Smooth muscle cell (in vitro differentiated cells): ENCODE measurements at regions not wholly inside any gene's neighbourhood (a gene's known extent, or its start where the extent isn't known, plus 50 kb on each side); places are given as distances from the start of the nearest gene placed in this dataset.
"Not testable (repeated sequence)": the region's sequence is repeated elsewhere in the genome, so short reads cannot be mapped to it uniquely, and the experiment has no call there.

ENCODE experiments used
- DNase-seq: peaks from one replicate; lab custom pipeline; 2025; ENCODE audit not compliant: unreplicated experiment; lab: John Stamatoyannopoulos, UW
- H2AFZ ChIP-seq: fragments of 200-600 bp; sonication (generic); 2 replicates; pipeline ENCODE4 v1.6.0; 2016; ENCODE audit warnings: antibody characterized with exemption, low read depth, mild to moderate bottlenecking
- H3F3A ChIP-seq: fragments of 200-600 bp; sonication (generic); 2 replicates; pipeline ENCODE4 v1.6.0; 2017; ENCODE audit warnings: antibody characterized with exemption, low read depth
- H3K27ac ChIP-seq: fragments of 200-600 bp; sonication (generic); 2 replicates; pipeline ENCODE4 v1.5.1; 2016; ENCODE audit warnings: low read depth, mild to moderate bottlenecking
- H3K27me3 ChIP-seq: fragments of 200-600 bp; sonication (generic); 2 replicates; pipeline ENCODE4 v1.6.1; 2016; ENCODE audit warnings: low read depth, mild to moderate bottlenecking
- H3K36me3 ChIP-seq: fragments of 200-600 bp; sonication (generic); 2 replicates; pipeline ENCODE4 v1.5.1; 2016; ENCODE audit warnings: low read depth
- H3K4me1 ChIP-seq: fragments of 200-600 bp; sonication (generic); 2 replicates; pipeline ENCODE4 v1.5.1; 2016; ENCODE audit warnings: low read depth
- H3K4me2 ChIP-seq: fragments of 200-600 bp; sonication (generic); 2 replicates; pipeline ENCODE4 v1.6.0; 2016; ENCODE audit warnings: mild to moderate bottlenecking
- H3K4me3 ChIP-seq: fragments of 200-600 bp; sonication (generic); 2 replicates; pipeline ENCODE4 v1.5.1; 2016; ENCODE audit warnings: mild to moderate bottlenecking
- H3K79me2 ChIP-seq: fragments of 200-600 bp; sonication (generic); 2 replicates; pipeline ENCODE4 v1.6.0; 2016; ENCODE audit warnings: low read depth, mild to moderate bottlenecking
- H3K9ac ChIP-seq: fragments of 200-600 bp; sonication (generic); 2 replicates; pipeline ENCODE4 v1.6.0; 2016; ENCODE audit warnings: low read depth
- H3K9me3 ChIP-seq: fragments of 200-600 bp; sonication (generic); replicated peaks from 2 replicates; pipeline ENCODE4 v1.5.1; 2016; ENCODE audit warnings: low read depth
- H4K20me1 ChIP-seq: fragments of 200-600 bp; sonication (generic); 2 replicates; pipeline ENCODE4 v1.6.0; 2016; ENCODE audit warnings: low read depth
- WGBS: methylation state at CpG from one replicate; pipeline ENCODE4 v1.1.7; 2016; ENCODE audit warnings: low lambda C conversion rate; 5-methylcytosine and 5-hydroxymethylcytosine counted together

DNA sequence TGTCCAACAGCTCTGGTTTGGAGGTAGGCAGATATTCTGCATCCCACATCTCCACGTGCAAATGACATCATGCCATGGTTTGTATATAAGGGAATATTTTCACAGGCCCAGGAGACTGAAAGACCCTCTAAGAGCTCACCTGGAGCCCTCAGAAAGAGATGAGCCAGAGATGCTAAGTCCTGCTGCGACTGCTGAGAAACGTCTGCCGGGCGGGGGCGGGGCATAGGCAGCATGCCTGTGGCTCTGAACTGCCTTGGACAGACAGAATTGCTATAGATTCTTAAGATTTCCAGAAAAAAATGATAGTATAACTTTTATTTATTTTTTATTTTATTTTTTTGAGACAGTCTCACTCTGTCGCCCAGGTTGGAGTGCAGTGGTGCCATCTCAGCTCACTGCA, 64.2 kb upstream of the METTL9 start:
- H3F3A ChIP-seq, H3K4me1 ChIP-seq: not testable (repeated sequence)
- 87% methylated on average over 5 of the region's 7 CpGs for WGBS

DNA sequence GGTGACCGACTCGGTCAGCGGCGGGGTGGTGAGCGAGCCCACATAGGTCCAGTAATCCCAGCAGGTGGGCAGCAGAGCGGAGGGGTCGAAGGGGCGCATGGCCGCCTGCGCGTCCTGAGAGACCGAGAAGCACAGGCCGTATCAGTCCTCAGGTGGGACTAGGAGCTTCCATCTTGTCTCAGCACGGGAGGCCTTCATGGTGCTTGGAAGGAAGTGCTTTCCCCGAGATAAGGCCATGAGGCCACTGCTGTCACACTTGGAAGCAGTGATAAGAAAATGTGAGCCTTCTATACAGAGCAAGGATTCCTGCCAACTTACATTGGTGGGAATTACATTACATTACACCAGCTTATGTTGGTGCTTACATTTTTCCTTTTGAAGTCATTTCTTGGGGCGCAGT, 62.6 kb upstream of the METTL9 start:
- 96% methylated on average over 15 of the region's 16 CpGs for WGBS
- not testable (repeated sequence) for DNase-seq, H3K79me2 ChIP-seq, H3F3A ChIP-seq, H3K9me3 ChIP-seq, H3K4me2 ChIP-seq, H3K4me1 ChIP-seq, H2AFZ ChIP-seq, H3K27ac ChIP-seq, H4K20me1 ChIP-seq, H3K4me3 ChIP-seq, H3K27me3 ChIP-seq, H3K9ac ChIP-seq, H3K36me3 ChIP-seq

More for the DNA sequence above, 64.2 kb upstream of the METTL9 start:
- not testable (repeated sequence) for H3K9me3 ChIP-seq, H3K27ac ChIP-seq, H3K27me3 ChIP-seq, H4K20me1 ChIP-seq, H3K79me2 ChIP-seq, H3K9ac ChIP-seq, DNase-seq, H2AFZ ChIP-seq, H3K4me3 ChIP-seq, H3K4me2 ChIP-seq, H3K36me3 ChIP-seq

DNA sequence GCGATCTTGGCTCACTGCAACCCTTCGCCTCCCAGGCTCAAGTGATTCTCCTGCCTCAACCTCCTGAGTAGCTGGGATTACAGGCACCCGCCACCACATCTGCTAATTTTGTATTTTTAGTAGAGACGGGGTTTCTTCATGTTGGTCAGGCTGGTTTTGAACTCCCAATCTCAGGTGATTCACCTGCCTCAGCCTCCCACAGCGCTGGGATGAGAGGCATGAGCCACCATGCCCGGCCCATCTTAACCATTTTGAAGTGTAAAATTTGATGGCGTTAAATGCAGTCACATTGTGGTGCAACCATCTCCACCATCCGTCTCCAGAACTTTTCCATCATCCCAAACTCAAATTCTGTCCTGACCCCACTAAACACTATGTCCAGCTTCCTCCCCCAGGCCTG, 61.8 kb upstream of the METTL9 start:
- not testable (repeated sequence) for H3K9ac ChIP-seq

DNA sequence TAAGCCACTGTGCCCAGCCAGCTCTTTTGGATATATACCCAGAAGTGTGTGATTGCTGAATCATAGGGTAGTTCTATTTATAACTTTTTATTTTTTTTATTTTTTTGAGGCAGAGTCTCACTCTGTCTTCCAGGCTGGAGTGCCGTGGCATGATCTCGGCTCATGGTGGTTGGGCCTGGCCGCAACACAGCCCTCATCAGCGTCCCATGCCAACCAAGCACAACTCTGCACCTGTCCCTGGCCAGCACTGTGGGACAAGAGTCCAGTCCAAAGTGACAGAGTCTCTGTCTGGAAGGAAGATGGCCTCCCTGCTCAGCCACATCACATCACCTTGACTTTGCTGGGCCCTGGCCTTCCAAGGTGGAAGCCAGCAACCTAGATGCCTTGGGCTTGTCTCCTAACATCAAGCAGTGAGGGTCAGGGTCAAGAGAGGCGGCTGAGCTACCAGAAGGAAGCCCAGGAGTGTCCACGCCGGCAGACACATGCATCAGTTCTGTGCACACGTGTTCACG, 60.2 kb upstream of the METTL9 start:
- not testable (repeated sequence) for H2AFZ ChIP-seq, H3K4me2 ChIP-seq

More for the DNA sequence above, 61.8 kb upstream of the METTL9 start:
- not testable (repeated sequence) for H3K27me3 ChIP-seq, H4K20me1 ChIP-seq, H3K4me2 ChIP-seq, H3K79me2 ChIP-seq, H3F3A ChIP-seq, H3K36me3 ChIP-seq, H3K27ac ChIP-seq, H3K4me1 ChIP-seq, H3K9me3 ChIP-seq, H3K4me3 ChIP-seq, DNase-seq, H2AFZ ChIP-seq
- 97% methylated on average over 8 of the region's 8 CpGs for WGBS

DNA sequence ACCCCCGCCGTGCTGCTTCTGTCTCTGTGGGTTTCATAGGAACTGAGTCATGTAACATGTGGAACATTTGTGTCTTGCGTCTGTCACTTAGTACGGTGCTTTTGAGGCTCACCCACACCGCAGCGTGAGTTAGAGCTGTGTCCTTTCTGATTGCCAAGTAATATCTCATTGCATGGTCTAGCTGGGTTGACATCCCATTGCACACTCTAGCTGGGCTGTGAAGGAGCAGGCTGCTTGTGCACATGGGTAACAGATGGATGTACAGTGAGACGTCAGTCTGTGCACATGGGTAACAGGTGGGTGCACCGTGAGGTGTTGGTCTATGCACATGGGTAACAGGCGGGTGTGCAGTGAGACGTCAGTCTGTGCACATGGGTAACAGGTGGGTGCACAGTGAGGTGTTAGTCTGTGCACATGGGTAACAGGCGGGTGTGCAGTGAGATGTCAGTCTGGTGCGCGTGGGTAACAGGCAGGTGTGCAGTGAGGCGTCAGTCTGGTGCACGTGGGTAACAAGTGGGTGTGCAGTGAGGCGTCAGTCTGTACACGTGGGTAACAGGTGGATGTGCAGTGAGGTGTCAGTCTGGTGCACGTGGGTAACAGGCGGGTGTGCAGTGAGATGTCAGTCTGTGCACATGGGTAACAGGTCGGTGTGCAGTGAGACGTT, 58.5 kb upstream of the METTL9 start:
- H4K20me1 ChIP-seq, H3K4me1 ChIP-seq, H3K36me3 ChIP-seq, H3K9ac ChIP-seq, H3K79me2 ChIP-seq, DNase-seq, H3F3A ChIP-seq, H3K27ac ChIP-seq, H3K4me2 ChIP-seq, H3K27me3 ChIP-seq, H3K4me3 ChIP-seq, H2AFZ ChIP-seq, H3K9me3 ChIP-seq: not testable (repeated sequence)
- 83% methylated on average over 21 of the region's 21 CpGs for WGBS

More for the DNA sequence above, 60.2 kb upstream of the METTL9 start:
- H3K36me3 ChIP-seq, H3K27me3 ChIP-seq, H4K20me1 ChIP-seq, H3K9ac ChIP-seq, H3K27ac ChIP-seq, DNase-seq, H3F3A ChIP-seq, H3K4me1 ChIP-seq, H3K4me3 ChIP-seq, H3K9me3 ChIP-seq, H3K79me2 ChIP-seq: not testable (repeated sequence)
- 92% methylated on average over 9 of the region's 9 CpGs for WGBS

DNA sequence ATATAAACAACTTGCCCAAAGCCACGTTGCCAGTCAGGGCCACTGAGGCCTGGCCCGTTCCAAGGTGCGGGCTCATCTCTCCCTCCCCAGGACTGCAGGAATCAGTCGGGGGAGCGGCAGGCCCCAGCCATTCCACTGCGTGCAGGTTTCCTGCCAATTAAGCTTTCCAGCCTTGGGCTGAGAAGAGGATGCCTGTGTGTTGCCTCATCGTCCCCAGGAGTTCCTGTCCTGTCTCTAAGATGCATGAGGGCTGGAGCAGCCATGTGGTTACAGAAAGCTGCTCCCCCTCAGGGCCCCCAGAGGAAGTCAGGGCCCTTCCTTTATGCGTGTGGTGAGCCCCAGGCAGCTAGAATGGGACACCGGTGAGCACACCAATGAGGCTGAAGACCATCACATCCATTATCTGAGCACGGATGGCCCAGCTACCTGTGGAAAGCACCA, 57.7 kb upstream of the METTL9 start:
- H3K4me3 ChIP-seq, H3F3A ChIP-seq, H4K20me1 ChIP-seq, DNase-seq, H3K4me1 ChIP-seq, H3K4me2 ChIP-seq, H3K27ac ChIP-seq, H3K36me3 ChIP-seq, H2AFZ ChIP-seq, H3K79me2 ChIP-seq, H3K9me3 ChIP-seq, H3K27me3 ChIP-seq, H3K9ac ChIP-seq: not testable (repeated sequence)
- 42% methylated on average over 10 of the region's 10 CpGs for WGBS

DNA sequence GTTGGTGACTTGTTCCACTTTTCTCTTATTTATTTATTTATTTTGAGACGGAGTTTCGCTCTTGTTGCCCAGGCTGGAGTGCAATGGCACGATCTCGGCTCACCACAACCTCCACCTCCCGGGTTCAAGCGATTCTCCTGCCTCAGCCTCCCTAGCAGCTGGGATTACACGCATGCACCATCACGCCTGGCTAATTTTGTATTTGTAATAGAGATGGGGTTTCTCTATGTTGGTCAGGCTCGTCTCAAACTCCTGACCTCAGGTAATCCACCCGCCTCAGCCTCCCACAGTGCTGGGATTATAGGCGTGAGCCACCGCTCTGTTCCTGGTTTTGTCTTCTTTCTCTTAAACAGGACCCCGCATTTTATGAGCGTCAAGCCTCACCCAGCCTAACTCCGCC, 57.3 kb upstream of the METTL9 start:
- H3K4me3 ChIP-seq, H3K9ac ChIP-seq: not testable (repeated sequence)

DNA sequence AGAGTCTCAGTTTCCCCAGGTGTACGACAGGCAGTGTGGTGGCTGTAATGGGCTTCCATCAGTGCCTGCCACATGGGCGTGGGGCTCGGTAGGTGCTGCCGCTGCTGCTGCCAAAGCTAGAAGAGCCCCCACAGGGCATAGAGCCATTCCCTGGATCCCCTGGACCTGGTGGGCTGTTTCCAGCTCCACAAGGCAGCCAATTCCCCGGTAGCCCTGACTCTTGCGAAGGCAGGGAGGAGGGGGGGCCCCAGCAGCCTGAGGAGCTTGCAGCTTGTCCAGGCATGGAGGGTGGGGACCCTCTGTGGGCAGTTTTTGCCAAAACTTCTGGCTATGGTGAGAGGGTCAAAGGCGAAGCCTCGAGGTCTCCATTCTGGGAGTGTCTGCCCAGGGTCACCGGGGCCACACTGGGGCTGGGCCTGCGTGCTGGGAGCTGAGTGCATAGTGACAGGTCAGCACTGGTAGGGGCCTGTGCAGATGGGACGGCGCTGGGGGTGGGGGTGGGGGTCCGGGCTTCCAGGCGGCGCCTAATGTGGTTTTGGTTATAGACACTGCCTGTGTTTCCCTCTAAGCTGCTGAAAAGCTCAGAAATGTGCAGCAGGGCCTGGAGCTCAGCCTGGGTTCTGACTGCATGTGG, 56.8 kb upstream of the METTL9 start:
- H3K9ac ChIP-seq, H3F3A ChIP-seq, H3K27ac ChIP-seq, H3K36me3 ChIP-seq, H3K27me3 ChIP-seq, DNase-seq, H3K4me1 ChIP-seq, H3K9me3 ChIP-seq, H3K4me2 ChIP-seq, H2AFZ ChIP-seq, H3K79me2 ChIP-seq, H4K20me1 ChIP-seq, H3K4me3 ChIP-seq: not testable (repeated sequence)
- WGBS: 97% methylated on average over 7 of the region's 15 CpGs

More for the DNA sequence above, 57.3 kb upstream of the METTL9 start:
- H3K27ac ChIP-seq, H3K27me3 ChIP-seq, H3F3A ChIP-seq, H2AFZ ChIP-seq, H4K20me1 ChIP-seq, DNase-seq, H3K79me2 ChIP-seq, H3K4me1 ChIP-seq, H3K9me3 ChIP-seq, H3K4me2 ChIP-seq, H3K36me3 ChIP-seq: not testable (repeated sequence)
- WGBS: 81% methylated on average over 12 of the region's 15 CpGs
